ENCODE measurements at regions not wholly inside any gene's neighbourhood (a gene's known extent, or its start where the extent isn't known, plus 50 kb on each side); places are given as distances from the start of the nearest gene placed in this dataset.

DNA sequence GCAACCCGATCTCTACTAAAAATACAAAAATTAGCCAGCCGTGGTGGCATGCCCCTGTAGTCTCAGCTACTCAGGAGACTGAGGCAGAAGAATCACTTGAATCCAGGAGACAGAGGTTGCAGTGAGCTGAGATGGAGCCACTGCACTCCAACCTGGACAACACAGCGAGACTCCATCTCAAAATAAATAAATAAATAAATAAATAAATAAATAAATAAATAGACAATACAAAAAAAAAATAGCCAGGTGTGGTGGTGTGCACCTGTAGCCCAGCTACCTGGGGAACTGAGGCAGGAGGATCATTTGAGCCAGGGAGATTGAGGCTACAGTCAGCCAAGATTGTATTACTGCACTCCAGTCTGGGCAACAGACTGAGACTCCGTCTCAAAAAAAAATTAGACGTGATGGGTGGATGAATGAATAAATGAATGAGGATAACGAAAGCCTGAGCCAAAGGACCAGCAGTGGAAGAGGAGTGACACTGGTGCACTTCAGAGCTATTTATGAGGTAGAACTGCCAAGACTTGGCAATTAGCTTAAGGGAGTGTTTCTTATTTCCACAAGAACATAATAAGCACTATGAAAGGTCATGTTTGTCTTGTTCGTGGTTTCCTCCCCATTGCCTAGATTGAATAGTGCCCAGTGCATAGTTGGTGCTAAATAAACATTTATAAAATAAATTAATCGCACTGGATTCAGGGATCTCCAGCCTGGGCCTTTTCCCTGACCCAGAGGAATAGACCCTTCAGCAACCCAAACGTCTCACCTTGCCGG is 232.2 kb downstream of the IDS start:
- DNase-seq: no peak

DNA sequence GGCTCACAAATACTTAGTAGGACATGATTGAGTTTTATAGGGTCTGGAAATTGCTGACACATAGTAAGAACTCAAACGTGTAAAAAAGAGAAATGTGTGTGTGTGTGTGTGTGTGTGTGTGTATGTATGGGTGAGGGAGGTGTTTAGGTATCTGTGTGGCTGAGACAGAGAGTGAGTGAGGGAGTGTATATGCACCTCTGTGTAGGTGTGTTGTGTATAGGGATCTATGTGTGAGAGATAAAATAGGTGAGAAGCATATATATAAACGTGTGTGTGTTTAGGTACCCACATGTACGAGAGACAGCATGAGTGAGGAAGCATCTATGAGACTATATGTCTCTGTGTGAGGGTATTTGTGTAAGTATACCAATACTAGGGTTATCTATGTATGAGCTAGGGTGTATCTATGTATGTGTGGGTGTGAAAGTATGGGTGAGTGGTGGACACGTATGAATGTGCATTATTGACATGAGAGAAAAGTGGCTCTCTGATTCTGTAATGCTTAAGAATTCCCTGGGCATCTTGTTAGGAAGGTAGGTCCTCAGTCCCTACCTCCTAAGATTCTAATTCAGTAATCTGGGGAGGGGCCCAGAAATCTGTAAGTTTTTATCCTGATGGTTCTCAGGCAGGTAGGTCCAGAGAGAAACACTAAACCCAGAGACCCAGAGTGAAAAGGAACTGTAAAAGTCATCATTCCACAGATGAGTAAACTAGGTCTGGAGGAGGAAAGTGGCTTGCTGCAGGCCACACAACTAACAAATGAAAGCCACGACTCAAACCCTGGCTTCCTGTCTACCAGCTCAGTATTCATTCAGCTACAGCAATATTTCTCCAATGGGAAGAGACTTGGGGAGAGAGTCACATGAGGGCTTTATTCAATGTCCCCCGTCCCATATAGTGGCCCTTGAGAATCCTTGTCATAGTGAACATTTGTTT is 237.0 kb downstream of the IDS start:
- no peak for DNase-seq

DNA sequence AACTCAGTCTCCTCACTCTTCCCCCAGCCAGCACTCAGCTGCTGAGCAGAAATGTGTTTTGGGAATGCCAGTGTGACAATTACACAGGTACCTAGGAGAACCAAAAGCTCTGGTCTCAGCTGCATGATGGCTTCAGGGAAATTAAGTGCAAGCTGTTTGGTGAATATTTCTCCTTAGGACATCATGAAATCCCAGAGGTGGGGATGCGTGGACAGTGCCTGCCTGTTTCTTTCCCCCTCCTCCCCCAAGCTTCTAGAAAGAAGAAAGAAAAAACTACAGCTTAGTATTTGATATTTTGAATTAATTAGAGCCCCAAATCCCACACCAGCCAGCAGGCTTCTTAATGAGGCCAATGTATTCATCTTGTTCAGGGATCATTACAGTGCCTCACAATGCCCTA is 243.0 kb downstream of the IDS start:
- no peak for DNase-seq

DNA sequence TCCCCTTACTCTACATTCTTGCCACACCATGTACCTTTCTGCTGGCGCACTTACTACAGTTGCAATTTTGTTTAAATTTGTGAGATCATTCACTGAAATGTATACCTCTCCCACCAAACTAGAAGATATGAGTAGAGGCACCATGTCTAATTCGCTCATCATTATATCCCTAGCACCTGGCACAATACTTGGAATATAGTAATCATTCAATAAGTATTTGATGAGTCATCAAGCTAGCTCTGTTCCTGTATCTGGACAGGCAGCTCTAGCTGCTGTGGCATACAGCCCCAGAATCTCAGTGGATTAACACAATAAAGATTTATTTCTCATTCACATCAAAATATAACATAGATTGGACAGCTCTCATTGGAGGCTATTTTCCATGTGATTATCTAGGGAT is 245.9 kb downstream of the IDS start:
- no peak for DNase-seq

DNA sequence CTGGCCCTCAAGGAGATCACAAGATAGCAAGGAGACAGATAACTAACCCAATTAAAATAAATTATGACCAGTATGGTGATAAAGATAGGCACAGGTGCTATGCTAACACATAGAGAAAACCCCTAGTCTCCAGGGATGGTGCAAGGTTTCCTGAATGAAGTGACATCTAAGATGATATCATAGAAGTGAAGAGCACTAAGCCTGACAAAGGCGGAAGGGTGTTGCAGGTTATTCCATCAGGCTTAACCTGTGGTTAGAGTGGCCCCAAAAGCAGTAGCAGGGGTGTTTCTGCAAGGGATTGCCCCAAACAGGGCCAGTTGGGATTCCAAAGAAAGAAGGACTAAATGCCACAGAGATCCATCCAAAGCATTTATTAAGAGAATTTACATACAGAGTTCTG is 249.2 kb downstream of the IDS start:
- DNase-seq: no peak

DNA sequence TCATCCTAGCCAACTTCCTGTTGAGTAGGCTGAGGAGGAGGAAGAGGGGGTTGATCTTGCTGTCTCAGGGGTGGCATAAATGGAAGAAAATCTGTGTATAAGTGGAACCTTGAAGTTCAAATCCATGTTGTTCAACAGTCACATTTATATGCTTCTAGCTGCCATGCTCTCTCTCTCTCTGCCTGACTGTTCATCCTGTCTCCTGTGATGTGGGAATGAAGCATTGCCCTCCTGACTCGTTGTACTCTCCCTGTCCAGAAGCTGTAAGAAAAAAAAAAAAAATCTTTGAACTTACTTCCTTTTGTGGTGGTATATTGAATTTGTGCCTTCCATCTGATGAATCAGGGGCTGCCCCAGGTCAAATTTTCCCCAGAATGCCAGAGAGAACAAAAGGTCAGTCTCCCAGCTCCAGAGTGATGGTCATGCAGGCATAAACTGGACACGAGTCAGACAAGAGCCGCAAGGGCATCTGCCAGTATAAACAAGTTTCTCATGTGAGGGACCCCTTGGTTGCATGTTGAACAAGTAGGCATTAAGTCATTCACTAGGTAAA is 257.0 kb downstream of the IDS start:
- no peak for DNase-seq

DNA sequence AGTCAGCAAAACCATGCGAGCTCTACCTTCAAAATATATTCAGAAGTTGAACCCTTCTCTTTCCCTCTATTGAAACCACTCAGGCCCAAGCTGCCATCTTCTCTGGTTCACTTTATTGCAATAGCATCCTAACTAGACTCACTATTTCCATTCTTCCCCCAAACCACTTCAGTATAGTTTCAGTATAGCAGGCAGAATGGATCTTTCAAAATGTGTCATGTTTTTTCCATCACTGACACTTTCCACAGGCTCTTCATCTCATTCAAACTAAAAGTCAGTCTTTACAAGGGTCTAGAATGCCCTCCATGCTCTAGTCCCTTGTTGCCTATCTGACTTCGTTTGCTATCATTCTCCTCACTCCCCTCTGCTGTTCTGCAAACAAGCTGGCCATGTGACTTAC is 274.4 kb downstream of the IDS start:
- no peak for DNase-seq

DNA sequence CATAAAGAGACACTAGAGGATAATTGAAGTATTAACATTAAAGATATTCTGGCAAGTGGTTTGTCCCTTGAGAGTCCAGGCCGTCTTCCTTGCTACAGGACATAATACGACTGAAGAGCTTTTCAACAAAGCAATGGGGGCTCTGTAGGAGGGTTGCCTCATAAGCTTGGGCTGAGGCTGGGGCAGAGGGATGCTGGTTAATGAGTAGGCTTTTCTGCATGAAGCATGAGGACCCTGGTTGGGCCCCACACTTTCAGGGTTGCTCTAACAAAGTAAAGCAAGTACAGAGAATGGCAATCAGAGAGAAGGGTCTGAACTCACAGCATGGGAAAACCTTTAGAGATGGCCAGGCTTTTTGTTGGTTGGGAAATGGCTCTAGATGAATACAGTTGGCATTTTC is 281.3 kb downstream of the IDS start:
- no peak for DNase-seq

DNA sequence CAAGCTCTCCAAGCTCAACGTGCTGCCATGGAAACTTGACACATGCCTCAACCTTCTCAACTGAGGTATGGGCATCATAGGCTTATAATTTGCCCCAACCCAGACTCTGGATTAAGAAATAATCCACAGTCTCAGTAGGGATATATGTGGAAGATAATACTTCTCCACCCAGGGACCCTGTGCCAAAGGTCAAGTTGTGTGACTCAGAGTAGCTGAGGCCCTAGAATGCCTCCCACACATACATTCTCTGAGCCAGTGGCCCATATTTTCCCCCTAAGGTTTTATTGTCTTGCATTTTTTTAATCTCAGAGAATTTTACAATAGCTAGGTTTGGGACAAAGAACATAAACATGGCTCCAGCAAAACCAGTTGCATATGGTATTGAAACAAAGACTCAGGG is 283.1 kb downstream of the IDS start:
- no peak for DNase-seq

DNA sequence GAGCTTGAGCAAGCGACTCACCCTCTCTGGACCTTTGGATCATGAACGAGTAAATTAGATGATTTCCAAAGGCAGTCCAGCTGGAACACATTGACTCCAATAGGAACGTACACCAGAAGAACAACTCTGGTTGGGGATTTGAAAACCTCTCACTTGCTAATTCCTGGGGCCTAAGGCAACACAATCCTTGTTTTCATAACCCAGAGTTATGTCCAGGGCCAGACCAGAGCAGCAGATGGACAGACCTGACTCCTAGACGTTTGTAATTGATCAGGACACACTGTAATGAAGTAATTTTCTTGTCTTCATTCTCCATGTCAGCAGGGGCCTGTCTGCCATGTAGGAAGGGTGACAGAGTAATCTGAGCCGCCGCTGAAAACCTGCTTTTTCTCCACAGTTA is 283.9 kb downstream of the IDS start:
- DNase-seq: no peak

DNA sequence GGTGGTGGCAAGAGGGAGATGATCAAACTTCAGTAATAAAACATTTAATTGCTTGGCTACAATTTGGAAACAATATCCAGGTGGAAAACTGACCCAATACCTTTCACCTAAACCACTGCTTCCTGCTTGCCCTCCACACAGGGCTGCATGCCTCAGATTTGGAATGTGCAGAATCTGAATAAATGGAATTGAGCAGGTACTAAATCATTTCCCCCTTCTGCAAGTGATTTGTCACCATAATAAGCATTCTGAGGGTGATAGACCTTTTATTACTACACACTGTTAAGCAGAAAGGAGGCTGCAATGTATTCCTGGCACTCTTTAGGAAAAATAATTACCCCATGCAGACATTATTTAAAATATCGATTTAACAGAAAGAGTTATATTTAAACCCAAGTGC is 291.8 kb downstream of the IDS start:
- DNase-seq: no peak

DNA sequence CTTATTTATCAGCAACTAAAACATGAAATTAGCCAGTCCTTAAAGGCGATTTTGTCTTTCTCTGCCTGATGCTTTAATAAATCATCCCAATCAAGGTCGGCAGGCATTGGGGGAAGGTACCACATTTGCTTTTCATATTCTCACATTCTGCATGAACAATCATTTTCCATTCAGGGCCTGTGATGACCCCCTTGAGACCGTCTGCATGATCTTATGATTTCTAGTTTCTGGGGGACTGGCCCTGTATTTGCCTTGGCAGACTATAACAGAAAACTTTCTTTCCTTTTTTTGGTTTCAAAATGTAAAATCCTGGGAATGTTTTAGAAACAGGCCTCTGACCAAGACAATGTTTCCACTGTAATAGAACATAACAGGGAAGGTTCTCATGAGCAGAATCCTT is 296.8 kb downstream of the IDS start:
- DNase-seq: no peak

DNA sequence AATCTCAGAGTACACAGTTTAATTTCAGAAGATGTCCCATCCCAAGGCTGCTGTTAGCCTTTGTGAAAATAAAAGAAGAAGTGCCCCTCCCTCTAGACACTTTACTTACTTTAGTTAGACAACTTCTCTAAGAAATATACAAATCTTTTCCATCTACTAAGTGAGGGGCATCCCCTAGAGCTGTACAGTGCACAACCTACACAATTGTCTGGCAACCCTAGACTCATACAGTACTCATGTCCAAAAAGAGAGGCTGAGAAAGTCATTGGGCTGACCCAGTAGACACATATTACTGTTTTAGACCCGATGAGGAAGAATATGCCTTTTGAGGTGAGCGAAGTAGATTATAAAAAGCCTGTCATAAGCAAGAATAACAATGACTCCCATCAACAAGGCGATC is 297.6 kb downstream of the IDS start:
- no peak for DNase-seq

DNA sequence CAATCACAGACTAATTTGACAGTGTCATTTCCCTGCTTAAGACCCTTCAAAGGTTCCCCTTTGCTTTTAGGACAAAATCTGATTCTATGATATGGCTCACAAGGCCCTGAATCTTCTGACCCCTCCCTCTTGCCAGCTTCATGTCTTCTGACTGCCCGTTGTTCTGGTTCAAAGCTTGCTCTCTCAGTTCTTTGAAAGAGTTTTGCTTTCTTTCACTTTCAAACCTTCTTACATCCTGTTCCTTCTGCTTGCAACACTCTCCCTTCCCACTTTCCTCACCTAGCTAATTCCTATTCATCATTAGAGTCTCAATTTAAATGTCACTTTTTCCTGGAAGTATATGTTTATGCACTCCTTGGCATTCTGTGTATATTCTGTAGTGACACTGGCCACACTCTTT is 299.2 kb downstream of the IDS start:
- DNase-seq: no peak

DNA sequence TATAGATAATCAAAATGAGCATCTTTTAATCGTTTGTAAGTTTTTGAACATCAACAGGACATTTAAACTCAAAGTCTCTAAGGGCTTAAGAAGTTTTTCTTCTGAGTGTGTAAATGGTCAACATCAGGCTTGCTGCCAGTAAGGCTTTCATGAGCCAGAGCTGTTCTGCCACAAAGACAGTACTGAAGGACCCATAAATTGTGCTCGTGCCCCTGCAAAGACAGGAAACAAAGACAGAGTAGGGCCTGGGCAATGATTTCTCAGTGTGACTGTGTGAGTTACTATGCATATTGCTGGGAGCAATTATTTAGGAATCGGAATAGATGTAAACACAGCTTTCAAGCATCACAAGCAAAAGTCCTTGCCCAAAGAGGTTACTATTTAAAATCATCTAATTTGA is 300.0 kb downstream of the IDS start:
- DNase-seq: no peak

DNA sequence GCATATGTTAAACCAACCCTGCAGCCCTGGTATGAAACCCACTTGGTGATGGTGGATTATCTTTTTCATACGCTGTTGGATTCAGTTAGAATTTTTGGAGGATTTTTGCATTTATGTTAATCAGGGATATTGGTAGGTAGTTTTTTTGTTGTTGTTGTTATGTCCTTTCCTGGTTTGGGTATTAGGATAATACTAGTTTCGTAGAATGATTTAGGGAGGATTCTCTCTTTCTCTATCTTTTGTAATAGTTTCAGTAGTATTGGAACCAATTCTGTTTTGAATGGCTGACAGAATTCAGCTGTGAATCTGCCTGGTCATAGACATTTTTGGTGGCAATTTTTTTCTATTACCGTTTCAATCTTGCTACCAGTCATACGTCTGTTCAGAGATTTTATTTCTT is 305.4 kb downstream of the IDS start:
- no peak for DNase-seq

DNA sequence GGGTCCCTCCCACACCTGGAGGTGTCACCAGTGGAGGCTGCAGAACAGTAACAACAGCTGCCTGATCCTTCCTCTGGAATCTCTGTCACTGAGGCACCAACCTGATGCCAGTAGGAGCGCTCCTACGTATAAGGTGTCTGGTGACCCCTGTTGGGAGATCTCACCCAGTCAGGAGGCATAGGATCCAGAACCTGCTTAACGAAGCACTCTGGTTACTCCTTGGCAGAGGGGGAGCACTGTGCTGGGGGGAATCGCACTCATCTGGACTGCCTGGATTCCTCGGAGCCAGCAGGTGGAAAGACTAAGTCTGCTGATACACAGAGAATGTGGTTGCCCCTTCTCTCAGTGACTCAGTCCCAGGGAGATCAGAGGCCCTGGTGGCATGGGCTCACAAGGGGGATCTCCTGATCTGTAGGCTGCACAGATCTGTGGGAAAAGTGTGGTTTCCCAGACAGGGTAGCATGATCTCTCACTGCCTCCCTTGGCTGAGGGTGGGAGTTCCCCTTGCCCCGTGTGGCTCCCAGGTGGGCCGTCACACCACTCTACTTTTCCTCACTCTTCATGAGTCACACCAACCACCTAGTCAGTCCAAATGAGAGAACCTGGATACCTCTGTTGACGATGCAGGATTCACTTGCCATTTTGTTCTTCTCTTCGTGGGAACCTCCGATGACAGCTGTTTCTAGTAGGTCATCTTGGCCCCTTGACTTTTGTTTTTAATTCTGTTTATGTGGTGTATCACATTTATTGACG is 305.9 kb downstream of the IDS start:
- DNase-seq: no peak

DNA sequence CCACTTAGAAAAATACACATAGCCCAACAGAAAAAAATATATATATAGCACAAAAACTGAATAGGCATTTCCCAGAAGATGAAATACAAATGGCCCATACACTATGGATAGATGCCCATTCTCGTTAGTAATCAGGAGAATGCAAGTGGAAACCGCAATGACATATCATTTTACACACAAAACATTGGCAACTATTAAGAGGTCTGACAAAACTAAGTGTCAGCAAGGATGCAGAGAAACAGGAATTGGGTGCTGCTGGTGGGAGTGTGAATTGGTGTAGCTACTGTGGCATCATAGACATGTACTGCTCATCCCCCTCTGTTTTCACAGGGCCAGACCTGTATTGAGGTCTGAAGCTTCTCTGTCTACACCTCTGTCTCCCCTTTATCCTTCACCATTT is 320.0 kb downstream of the IDS start:
- no peak for DNase-seq

DNA sequence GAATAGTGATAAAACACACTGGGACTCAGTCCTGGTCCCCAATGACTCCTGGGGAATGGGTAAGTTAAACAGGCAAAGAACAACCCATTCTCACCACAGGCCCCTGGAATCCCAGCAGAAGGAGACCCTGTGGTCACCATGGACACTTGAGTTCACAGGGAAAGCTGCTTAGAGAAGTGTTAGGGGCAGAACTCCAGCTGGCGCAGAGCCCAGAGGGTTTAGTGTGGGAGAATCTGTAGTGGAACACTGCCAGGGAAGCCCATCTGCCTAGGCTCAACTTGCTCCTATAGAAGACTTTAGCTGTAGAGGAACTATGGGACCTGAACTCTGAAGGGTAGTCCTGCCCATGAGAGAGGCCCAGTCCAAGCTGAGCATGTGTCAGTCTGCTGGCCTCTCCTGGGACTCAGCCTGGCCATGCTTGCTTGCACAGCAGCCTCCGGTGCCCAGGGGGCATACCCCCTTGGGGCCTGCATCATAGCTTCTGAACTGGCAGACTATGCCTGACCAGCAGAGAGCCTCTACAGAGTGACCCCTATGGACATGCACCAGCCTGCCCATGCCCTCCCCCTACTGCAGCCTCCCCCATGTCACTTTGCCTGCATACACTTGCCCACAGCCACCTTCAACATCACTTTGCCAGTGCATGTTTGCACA is 343.5 kb downstream of the IDS start:
- DNase-seq: no peak

DNA sequence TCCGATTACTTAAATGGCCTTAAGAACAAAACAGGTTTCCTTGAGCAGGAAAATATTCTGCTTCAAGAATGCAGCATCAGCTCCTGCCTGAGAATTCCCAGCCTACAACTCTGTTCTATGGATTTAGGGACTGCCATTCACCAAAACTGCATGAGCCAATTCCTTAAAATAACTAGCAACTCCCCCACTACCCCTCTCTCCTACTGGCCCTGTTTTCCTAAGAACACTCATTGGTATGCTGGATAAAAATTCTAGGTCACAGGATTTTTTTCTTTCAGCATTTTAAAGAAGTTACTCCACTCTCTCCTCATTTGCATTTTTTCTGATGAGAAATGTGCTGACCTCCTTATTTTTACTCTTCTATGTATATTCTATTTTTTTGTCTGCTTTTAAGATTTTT is 347.1 kb downstream of the IDS start:
- DNase-seq: no peak

DNA sequence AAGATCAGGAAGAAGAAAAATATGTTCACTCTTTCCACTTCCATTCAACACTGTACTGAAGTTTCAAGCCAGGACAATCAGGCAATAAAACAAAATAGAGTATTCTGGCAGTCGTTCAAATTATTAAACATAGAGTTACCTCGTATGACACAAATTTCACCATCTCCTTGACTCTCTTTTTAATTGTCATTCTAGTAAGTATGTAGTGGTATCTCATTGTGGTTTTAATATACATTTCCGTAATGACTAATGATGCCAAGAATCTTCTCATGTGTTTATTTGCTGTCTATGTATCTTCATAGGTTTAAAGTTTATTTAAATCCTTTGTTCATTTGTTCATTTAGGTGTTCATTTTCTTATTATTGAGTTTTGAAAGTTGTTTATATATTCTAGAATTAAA is 352.2 kb downstream of the IDS start:
- DNase-seq: no peak

DNA sequence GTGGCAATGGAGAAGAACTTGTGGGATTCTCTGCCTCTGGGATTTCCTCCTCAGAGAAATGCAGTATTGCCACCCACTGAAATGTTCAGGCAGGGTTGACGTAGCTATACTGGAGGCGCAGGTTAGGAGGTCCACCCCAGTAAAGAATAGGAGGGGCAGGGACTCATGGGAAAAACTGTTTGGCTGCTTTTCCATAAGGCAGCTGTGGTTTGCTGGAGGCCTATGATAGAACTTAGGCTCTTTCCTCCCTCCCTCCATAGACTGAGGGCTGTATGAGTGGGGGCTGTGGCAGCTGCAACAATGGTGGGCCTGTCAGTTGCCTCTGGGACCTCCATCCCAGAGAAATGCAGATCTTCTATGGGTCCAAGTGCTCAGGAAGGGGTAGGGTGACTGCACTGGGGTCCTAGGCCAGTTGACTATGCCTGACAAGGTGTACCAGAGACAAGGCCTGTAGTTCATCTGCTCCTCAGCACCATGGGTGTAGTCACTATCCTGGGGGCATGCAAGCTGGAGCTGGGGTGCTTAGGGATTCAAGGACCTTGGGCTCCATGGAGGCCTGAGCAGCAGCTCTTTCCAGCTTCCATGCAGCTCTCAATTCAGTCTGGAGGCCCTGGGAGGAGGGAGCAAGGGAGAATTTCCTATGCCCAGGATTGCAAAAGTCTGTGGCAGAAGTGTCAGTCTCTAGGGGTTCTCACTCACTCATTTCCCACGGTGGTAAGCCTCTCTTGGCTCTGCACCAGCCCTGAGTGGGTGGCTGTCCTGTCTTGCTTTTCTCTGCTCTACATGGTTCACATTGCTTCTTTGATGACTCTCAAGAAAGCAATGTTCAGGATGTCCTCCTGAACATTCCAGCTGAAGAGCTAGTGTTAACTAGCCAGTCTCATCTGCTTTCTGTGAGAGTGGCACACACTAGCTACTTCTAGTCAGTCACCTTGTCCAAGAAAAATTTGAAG is 353.0 kb downstream of the IDS start:
- DNase-seq: no peak
